ENCODE measurements at regions not wholly inside any gene's neighbourhood (a gene's known extent, or its start where the extent isn't known, plus 50 kb on each side); places are given as distances from the start of the nearest gene placed in this dataset.
A peak's percentile ranks its signal among the peaks of the same experiment; 100 is the strongest.

DNA sequence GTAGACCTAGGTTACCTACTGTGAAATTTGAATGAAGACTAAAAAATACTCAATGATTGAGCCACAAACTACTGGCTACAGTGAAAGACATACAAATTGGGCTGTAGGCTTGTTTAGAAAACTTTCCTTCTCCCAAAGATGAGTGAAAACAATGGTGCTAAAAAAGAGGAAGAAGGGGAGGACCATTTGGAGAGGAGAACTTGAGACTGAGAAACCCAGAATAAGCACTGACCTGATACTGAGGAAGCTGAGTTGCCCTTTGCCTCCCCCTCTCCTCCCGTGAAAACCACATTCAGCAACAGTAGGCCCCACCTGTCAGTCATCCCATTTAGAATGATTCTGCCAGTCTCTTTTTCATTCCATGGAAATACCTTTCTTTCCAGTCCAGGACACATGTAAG lies 484.0 kb upstream of the TGFBR2 start:
- no peak for DNase-seq

DNA sequence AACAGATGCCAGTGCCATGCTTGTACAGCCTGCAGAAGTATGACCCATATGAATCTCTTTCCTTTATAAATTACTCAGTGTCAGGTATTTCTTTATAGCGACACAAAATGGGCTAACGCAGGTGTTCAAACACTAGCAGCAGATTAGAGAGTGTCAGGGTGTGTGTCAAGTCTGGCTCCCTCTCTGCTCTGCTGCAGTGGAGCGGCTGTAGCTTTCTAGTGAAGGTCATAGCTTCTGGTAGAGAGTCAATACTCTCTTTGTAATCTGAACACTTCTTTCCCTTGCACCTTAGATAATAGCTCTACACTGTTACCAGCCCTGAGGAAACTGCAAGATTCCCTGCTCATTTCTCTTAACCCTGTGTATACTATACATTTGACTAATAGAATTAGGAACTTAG lies 483.2 kb upstream of the TGFBR2 start:
- DNase-seq = no peak

DNA sequence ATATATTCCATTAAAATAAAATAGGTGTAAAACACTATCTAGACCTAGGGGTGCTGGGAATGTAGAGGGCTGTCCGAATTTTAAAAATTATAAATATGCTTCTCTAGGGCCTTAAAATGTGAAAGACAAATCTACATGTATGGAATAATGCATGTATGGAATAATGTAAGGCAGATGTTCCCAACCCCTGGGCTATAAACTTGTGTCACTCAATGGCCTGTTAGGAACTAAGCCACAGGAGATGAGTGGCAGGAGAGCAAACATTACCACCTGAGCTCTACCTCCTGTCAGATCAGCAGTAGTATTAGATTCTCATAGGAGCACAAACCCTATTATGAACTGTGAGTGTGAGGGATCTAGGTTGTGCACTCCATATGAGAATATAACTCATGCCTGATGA lies 482.6 kb upstream of the TGFBR2 start:
- DNase-seq = no peak

DNA sequence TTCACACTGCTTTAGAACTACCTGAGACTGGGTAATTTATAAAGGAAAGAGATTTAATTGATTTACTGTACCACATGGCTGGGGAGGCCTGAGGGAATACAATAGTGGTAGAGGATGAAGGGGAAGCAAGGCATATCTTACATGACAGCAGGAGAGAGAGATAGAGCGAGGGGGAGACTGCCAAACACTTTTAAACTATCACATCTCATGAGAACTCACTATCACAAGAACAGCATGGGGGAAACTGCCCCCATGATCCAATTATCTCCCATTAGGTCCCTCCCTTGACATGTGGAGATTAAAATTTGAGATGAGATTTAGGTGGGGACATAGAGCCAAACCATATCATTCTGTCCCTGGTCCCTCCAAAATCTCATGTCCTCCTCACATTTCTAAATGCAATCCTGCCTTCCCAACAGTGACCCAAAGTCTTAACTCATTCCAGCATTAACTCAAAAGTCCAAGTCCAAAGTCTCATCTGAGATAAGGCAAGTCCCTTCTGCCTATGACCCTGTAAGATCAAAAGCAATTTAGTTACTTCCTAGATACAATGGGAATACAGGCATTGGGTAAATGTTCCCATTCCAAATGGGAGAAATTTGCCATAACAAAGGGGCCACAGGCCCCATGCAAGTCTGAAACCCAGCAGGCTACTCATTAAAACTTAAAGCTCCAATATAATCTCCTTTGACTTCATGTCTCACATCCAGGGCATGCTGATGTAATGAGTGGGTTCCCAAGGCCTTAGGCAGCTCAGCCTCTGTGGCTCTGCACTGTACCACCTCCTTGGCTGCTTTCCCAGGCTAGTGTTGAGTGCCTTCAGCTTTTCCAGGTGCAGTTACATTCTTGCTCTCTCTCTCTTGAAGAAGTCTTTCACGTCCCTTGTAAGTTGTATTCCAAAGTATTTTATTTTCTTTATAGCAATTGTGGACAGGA lies 481.7 kb upstream of the TGFBR2 start:
- DNase-seq = peak; percentile 4

DNA sequence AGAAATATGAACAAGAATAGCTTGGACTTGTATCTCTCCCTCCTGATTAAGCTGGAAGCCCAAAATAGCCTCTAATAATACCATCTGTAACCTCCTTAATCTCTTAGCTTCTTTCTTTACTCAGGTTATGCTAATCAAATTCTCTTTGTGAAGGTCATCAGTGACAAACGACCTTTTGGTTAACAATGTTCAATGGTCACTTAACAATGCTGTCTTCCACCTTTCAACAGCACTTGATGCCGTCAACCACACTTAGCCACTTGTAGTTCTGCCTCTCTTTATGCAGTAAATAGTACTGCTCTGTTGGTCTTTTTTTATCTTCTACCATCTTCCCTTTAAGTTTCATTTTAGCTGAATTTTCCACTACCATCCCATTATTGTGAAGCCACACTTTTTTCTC lies 476.6 kb upstream of the TGFBR2 start:
- DNase-seq = no peak

DNA sequence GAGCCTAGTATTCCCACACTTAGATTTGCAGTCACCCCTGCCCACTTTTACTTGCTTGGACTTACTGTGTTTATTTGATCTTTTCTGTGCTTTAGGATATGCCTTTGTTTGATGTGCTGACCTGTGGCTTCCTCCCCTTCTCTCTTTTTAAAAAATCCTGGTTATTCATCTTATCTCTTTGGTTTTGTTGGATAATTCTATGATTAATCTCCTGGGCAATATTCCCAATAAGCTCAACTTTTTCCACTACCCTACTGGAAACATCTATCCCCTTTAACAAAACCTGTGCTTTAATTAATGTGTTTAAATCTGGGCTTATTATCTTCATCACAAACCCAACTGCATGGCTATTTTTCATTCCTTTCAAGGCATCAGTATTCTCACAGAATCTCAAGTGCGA lies 476.0 kb upstream of the TGFBR2 start:
- no peak for DNase-seq

DNA sequence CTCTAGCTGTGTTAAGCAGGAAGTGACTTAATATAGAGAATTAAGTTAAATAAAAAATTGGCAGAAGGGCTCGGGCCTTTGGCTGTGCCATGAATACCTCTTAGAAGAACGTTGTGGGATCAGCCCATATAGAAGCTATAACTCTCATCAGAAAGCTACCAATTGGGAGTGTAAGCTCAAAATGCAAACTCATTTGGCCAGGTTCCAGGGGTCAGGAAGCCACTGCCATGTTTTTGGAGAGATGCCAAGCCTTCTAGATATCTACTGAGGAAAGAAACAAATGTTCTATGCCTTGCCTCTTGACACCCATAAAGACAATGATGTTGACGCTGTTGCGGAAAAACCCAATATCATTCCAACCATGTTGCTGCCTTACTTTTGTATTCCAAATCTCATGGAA lies 475.2 kb upstream of the TGFBR2 start:
- DNase-seq = no peak

DNA sequence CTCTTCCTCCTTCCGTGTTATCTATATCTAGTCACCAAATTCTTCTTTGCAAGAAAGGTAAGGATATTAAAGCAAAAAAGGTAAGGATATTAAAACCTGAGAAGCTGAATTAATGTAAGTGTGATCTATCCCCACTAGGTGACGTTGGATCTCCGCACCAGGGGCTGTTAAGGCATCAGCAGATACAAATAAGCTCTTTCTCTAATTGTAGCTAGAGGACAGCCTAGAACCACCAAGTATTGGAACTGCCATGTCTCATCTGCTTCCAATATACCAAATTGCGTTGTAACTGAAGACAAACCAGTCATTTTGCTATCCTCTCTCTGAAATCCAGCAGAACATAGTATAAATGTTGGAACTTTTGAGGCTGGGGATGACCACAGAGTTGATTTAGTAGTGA lies 471.2 kb upstream of the TGFBR2 start:
- peak; percentile 15 for DNase-seq

DNA sequence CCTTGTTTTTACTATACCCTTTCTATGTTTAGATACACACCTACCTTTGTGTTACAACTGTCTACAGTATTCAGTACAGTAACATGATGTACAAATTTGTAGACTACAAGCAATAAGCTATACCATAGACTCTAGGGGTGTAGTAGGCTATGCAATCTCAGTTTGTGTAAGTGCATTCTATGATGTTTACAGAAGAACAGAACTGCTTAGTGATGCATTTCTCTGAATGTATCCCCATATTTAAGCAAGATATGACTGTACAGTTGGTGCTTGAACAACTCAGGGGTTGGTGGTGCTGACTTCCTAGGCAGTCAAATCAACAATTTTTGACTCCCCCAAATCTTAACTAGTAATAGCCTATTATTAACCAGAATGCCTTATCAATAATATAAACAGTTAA lies 467.1 kb upstream of the TGFBR2 start:
- no peak for DNase-seq

DNA sequence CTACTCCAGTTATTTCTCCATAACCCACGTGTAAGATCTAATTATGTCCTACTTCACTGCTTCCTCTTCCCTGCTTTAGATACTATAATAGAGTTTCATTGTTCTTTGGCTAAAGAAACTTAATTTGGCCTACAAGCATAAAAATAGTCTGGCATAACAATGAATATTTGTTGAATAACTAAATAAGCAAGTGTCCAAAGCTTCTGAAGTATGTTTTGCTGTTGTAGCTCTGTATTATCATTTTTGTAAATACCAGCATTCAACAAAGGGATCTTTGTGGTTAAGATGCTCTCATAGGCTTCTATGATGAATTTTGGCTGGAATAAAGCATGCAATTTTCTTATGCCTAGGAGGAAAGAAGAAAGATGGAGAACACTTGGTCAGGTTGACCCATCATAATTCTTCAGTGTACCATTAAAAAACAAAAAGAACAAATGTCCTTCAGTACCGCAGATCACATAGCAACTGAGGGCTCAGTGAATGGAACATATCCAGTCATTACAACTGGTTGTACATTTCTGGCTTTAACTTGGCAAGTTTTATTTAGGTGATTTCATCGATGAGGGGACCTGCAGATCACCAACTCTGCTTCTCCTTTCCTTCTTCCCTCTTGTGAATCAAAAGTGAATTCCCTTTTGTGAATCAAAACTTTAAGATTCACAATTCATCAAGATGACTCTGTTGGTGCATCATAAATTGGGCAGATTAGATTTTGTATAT lies 465.9 kb upstream of the TGFBR2 start:
- DNase-seq = no peak

DNA sequence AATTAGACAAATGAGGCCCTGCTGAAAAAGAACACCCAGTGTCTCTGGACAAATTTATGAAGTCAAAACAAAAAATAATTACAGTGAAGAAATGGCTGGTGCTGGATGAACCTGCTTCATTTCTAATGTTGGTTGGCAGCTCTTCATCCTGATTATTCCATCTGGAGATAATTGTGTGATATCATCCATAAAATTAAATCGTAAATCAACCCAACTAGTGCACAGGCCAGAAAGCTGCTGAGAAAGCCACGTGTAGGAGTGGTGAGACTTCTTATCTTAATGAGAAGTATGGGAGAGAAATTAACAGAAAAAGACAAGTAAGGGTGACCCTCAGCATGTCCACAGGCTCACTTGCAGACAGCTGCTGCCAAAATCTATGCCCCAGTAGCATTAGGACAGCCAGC lies 465.2 kb upstream of the TGFBR2 start:
- no peak for DNase-seq

DNA sequence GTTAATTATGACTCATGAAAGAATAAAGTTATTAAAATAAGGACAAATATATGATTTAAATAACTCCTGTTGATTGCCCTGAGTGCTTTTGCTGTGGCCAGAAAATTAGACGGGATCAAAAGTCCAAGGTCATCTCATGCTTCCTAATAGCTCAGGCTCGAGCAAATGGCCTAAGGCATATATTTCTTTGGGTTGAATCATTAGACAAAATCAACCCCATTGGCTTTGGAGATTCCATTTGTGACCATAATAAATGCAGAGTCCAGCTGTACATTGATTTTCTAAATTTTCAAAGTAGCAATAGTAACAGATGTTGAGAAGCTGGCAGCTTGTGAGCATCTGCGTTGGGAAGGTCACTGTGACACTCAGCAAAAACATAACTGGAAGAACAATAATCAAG lies 464.5 kb upstream of the TGFBR2 start:
- DNase-seq = no peak

DNA sequence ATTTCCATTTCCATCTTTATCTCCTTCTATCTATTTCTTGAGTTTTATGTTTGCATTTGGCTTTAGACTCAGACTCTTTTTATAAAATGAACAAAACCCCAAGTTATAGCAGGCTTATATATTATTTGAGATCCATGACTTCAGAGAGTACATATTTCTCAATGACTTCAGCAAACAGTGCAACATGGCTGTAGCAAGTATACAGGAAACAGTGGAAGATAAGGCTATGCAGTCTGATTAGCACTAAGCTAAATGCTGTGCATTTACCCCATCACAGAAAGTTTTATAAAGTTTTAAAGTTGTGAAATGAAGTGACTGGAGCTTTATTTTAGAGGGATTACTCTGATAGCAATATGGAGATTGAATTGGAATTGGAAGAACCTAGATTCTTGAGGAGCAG lies 463.5 kb upstream of the TGFBR2 start:
- no peak for DNase-seq

DNA sequence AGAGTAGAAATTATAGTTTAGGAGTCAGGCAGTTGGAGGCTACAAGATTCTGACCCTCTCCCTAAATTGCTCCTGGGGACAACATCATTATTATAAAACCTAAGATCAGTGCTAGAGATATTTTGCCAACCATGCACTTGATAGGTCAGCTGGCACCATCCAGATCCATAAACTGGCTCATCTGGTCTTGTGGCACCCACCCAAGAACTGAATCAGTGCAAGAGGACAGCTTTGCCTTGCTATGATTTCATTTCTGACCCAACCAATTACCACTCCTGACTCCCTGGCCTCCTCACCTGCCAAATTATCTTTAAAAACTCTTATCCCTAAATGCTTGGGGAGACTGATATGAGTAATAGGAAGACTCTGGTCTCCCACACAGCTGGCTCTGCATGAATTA lies 461.1 kb upstream of the TGFBR2 start:
- no peak for DNase-seq

DNA sequence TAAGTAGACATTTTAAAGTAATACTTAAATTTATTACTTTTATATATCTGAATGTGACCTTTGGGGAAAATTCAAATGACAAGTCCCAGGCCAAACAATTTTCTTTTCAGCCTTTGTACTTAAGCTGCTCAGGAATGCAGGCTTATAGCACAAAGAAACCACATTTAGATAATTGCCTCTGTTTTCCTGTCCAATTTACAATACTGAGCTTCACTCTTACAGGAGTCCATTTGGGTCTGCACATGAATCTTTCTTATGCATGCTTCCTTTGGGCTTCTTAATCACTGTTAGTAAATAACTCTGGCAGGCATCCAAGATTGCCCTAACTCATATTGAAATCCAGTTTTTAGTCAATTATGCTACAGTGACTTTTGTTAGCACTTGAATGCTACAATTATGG lies 459.4 kb upstream of the TGFBR2 start:
- no peak for DNase-seq

DNA sequence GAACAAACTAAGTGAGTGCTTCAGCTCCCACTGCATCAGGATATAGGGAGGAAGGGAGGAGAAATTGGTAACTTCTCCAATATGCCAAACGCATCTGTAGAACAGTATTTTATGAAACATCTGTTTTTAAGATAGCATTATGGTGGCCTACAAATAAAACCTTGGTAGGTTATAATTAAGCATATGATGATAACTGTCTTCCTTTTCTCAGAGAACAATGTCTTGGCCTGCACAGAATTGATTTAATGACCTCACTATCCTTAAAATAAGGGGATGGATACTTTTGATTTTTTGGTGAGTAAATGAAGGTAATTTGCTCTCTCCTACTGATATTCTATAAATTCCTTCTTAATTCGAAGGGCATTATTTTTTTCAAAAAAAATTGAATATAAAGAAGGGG lies 451.5 kb upstream of the TGFBR2 start:
- DNase-seq = no peak

DNA sequence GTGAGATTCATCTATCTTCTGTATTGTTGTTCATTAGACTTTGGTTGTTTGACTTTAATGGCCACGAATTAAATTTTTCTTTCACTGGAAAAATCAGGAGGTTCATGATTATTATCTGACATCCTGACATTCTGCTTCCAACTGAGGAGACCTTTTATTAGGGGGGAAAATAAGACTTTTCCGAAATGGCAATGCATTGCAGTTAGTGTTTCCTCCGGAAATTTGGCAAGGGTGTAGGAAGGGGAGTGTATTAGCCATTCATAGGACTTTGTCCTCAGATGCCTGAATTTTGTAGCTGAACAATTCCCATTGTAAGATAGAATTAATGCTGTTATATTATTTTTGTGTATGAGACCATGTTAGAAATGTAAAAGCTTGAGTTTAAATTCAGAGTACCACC lies 450.6 kb upstream of the TGFBR2 start:
- no peak for DNase-seq

DNA sequence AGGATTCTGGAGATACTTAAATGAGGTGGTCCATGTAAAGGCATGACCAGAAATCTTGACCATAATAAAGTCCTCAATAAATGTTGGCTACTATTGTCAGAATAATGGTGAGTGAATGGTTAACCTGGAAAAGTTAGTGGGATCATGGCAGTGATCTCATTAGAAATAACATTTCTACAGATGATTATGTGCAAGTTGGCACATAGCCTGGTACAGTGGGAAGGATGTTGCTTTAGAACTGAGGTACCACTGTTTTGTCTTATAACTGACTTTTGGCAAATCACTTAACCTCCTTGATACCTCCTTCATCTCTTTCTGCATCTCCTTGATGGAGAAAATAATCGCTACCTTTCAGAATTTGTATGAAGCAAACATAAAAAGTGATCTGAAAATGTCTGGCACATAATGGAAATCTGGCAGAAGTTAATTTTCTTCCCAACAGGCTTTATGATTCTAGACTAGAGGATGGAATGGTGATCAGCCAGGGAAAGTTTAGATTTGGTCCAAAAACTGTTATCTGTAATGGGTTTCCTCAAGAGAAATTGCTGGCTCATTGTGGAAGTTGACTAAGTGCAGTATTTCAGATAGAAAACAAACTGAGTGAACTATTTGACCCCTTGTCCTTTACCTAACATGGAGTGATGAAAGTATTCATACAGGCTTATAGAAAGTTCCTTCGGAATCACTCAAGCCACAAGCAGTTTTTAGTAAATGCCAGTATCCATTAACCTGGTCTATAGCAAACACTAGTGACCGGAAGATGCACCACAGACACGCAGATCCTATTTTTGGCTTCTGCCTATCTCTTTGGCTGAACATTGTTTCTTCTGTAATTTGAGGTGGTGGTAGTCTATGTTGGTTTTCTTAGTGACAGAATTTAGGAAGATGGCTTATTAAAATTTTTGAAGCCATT lies 449.6 kb upstream of the TGFBR2 start:
- peak; percentile 12 for DNase-seq

DNA sequence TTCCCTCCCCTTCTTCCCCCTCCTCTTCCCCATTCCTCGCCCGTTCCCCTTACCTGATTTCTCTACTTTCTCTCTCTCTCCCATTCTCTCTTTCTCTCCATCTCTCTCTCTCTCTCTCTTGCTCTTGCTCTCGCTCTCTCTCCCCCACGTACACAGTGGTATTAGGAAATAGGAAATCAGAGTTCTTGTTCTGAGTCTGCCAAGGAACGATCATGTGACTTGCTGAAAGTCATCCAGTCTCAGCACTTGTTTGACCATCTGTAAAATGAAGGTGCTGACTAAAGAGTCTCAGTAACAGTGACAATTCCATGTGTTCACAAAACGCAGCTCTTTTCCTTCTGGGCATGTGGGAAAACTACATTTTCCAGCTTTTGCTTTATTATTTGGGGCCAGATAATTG lies 445.0 kb upstream of the TGFBR2 start:
- DNase-seq = no peak

DNA sequence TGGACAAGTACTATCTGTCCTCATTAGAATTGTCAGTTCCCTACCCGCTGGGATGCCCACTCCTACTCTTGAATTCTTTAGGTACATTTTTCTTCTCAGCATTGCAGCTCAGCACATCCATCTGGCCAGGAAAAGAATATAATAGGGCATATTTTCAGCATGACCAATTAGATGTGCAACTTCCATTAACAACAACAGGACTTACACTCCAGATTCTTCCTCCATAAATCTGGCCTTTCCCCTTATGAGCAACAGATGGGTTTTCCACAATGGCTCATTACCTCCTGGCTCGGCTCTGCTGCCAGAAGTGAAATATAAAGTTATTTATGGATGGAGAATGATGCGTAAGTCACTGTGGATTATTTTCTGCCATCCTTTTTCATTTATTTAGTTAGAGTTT lies 443.8 kb upstream of the TGFBR2 start:
- DNase-seq = peak; percentile 75

DNA sequence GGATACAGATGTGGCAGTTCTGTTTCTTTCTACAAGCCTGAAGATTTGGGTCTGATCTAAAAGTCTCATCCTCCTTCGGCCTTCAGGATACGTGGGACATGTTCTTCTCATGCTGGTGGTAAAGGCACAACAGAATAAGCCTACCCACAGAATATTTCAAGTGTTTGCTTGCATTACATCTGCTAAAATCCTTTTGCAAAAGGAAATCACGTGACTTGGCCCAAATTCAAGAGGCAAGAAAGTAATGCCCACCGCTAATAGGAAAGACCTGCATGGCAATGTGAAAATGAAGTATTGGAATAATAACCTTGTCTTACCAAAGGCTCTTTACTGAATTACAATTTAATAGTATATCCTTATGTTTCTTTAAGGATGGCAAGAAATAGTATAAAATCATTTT lies 439.9 kb upstream of the TGFBR2 start:
- DNase-seq = no peak

DNA sequence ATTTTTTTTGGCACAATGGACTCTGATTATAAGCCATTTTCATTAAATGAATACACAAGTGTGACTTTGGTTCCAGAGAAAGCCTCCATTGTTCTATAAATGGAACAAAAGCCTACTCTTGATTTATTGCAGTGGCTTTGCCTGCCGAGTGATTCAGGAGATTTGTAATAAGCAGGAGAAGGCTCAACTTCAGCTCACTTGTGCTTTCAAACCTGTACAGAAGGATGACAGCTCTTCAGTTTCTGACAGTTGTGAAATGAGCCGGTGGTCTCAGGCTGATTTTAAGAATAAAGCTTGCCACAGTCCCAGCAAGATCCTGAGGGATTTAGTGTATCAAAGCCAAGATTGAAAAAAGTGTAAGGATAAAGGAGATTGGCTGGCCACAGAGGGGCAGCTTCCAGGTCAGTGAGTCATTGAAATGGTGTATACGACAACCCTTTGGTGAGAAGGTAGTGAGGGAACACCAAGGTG lies 438.8 kb upstream of the TGFBR2 start:
- DNase-seq = no peak

DNA sequence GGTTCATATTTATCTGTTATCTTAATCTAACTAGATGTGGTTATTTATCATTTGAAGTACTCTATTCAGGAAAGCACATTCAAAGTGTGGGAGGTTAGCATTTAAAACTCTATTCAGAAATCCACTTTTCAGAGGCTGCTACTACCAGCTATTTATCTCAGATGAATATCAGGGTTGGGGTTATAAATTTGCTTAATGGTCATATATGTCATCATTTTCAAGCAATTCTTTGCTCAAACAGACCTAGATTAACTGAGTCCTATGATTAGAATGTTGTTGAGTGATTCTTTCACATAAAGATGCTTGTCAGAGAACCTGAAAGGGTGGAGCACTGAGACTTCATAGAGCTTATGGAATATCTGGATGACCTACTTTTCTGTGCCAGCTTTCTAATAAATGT lies 436.9 kb upstream of the TGFBR2 start:
- no peak for DNase-seq
